CD14-positive monocyte (primary cell): ENCODE measurements at regions not wholly inside any gene's neighbourhood (a gene's known extent, or its start where the extent isn't known, plus 50 kb on each side); places are given as distances from the start of the nearest gene placed in this dataset.

Experiments
- DNase-seq, 3 donors: peaks; one replicate each; pipeline ENCODE4 v3.0.0-alpha.2; 2011 to 2022
- H2AFZ ChIP-seq: 2 replicates; pipeline ENCODE4 v1.6.0; 2012; ENCODE audit warnings: mild to moderate bottlenecking, low read depth, low read length, inconsistent platforms; ENCODE audit not compliant: insufficient read depth, poor library complexity, severe bottlenecking
- H3K27ac ChIP-seq, 2 donors: 1 replicate in 1 of 2; 2 replicates in 1 of 2; pipeline ENCODE4 v1.5.1; 2012 to 2013; ENCODE audit warnings: low read length in 2 of 2, control low read depth in 1 of 2, inconsistent platforms in 1 of 2, low read depth in 1 of 2, mild to moderate bottlenecking in 1 of 2
- H3K27me3 ChIP-seq, 2 donors: one replicate each; pipeline versions ENCODE4 v1.6.0 to v1.6.1; 2011 to 2013; ENCODE audit warnings: low read length in 2 of 2; ENCODE audit not compliant: control insufficient read depth in 2 of 2, insufficient read depth in 2 of 2
- H3K36me3 ChIP-seq, 2 donors: replicated peaks in 1 of 2; 1 replicate in 1 of 2; 2 replicates in 1 of 2; pipeline versions ENCODE4 v1.5.1 to v1.6.1; 2012 to 2013; ENCODE audit warnings: low read length in 2 of 2, control low read depth in 1 of 2, inconsistent platforms in 1 of 2, mild to moderate bottlenecking in 1 of 2; ENCODE audit not compliant: insufficient read depth in 2 of 2, control insufficient read depth in 1 of 2
- H3K4me1 ChIP-seq, 2 donors: 1 replicate in 1 of 2; 2 replicates in 1 of 2; pipeline versions ENCODE4 v1.5.1 to v1.6.1; 2012 to 2013; ENCODE audit warnings: low read length in 2 of 2, control low read depth in 1 of 2, inconsistent platforms in 1 of 2, mild to moderate bottlenecking in 1 of 2, moderate library complexity in 1 of 2; ENCODE audit not compliant: insufficient read depth in 2 of 2, control insufficient read depth in 1 of 2
- H3K4me2 ChIP-seq: replicated peaks from 2 replicates; pipeline ENCODE3; 2012; ENCODE audit warnings: low read length, moderate library complexity, mild to moderate bottlenecking; ENCODE audit not compliant: poor library complexity, severe bottlenecking; ENCODE audit errors: extremely low read depth
- H3K4me3 ChIP-seq, 3 experiments: fragments of 200-600 bp in 1 of 3; sonication (generic) in 1 of 3; replicated peaks in 1 of 3; 1 replicate in 2 of 3; 2 replicates in 1 of 3; pipeline ENCODE4 v1.5.1; 2011 to 2013; ENCODE audit warnings: low read length in 3 of 3, mild to moderate bottlenecking in 3 of 3, control low read depth in 2 of 3, low read depth in 2 of 3, inconsistent platforms in 1 of 3, moderate library complexity in 1 of 3
- H3K79me2 ChIP-seq: 2 replicates; pipeline ENCODE4 v1.6.0; 2012; ENCODE audit warnings: mild to moderate bottlenecking, control low read depth, inconsistent platforms, low read length, moderate library complexity; ENCODE audit not compliant: insufficient read depth
- H3K9ac ChIP-seq: 2 replicates; pipeline ENCODE4 v1.6.0; 2017; ENCODE audit warnings: low read length, mild to moderate bottlenecking; ENCODE audit not compliant: insufficient read depth, poor library complexity, severe bottlenecking
- H3K9me3 ChIP-seq, 2 donors: replicated peaks in 1 of 2; 1 replicate in 1 of 2; 2 replicates in 1 of 2; pipeline versions ENCODE4 v1.5.1 to v1.6.1; 2012 to 2013; ENCODE audit warnings: low read length in 2 of 2, control low read depth in 1 of 2; ENCODE audit not compliant: control insufficient read depth in 1 of 2, insufficient read depth in 1 of 2
- H4K20me1 ChIP-seq: 2 replicates; pipeline ENCODE4 v1.6.0; 2012; ENCODE audit warnings: mild to moderate bottlenecking, low read length, control low read depth, moderate library complexity; ENCODE audit not compliant: insufficient read depth
- H3K27ac Mint-ChIP-seq, 7 donors: one replicate each; pipeline ENCODE4 v1.8.0; 2020; ENCODE audit warnings: mild to moderate bottlenecking in 7 of 7, mixed read lengths in 7 of 7, moderate library complexity in 6 of 7, inconsistent platforms in 2 of 7
- H3K27me3 Mint-ChIP-seq, 3 donors: one replicate each; pipeline ENCODE4 v1.8.0; 2021 to 2022; ENCODE audit warnings: low read depth in 3 of 3, mild to moderate bottlenecking in 3 of 3, mixed read lengths in 3 of 3, moderate library complexity in 3 of 3, inconsistent platforms in 1 of 3
- H3K36me3 Mint-ChIP-seq, 2 donors: one replicate each; pipeline ENCODE4 v1.8.0; 2020; ENCODE audit warnings: mixed read lengths in 2 of 2, inconsistent platforms in 1 of 2, mild to moderate bottlenecking in 1 of 2
- H3K4me1 Mint-ChIP-seq: one replicate; pipeline ENCODE4 v1.8.0; 2020; ENCODE audit warnings: mild to moderate bottlenecking, mixed read lengths
- H3K4me3 Mint-ChIP-seq, 2 donors: one replicate each; pipeline ENCODE4 v1.8.0; 2020; ENCODE audit warnings: mild to moderate bottlenecking in 2 of 2, mixed read lengths in 2 of 2, moderate library complexity in 1 of 2
- H3K9me3 Mint-ChIP-seq, 7 donors: one replicate each; pipeline ENCODE4 v1.8.0; 2020 to 2022; ENCODE audit warnings: mixed read lengths in 7 of 7, mild to moderate bottlenecking in 6 of 7, moderate library complexity in 6 of 7, inconsistent platforms in 2 of 7
- WGBS: methylation state at CpG from one replicate; pipeline ENCODE4 v1.1.5; 2013; ENCODE audit warnings: missing lambda C conversion rate; ENCODE audit not compliant: insufficient coverage; 5-methylcytosine and 5-hydroxymethylcytosine counted together
- intact Hi-C, 2 donors: fragments of 100-400 bp; cut with micrococcal nuclease; formaldehyde crosslinking; loops; one replicate each; pipeline versions ENCODE4 v1.15.0 to v1.15.1; 2023
- TF ChIP-seq, protein P1 (sequence below): fragments of 200-600 bp; IDR thresholded peaks from one replicate; pipeline ENCODE4 v1.8.0; 2022; ENCODE audit warnings: antibody characterized with exemption, mild to moderate bottlenecking

DNA sequence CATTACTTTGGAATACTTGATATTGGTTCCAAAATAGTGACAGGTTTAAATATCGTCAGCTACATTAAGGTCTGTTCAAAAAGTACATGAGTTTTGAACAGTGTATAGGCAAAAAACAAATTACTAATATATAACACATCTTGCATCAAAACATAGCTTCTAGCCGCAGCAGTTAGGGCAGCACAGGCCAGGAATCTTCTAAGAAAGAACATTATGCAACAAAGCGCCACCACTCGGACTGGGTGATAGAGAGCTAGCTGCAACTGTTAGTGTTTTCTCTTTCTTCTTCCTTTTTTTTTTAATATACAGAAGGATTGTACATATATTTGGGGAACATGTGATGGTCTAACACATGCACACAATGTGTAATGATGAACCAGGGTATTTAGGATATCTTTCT is 504.5 kb downstream of the NR2F1-AS1 start:
- Histone ChIP-seq H3K4me2 (no peak overlapping the region), H3K4me3 (no peak overlapping the region), H3K27ac (no peak overlapping the region), H3K4me1 (no peaks in the 10 kb centered on the region), H3K27me3 (no peaks in the 10 kb centered on the region), H3K9ac (no peak overlapping the region), H2AFZ (no peak overlapping the region), H4K20me1 (no peaks in the 10 kb centered on the region), H3K79me2 (no peaks in the 10 kb centered on the region), H3K36me3 (no peaks in the 10 kb centered on the region), H3K9me3 (peaks cover 0 to 4% of the 10 kb centered on the region in 2 donors)
- WGBS: no CpG with 5 or more reads among the region's 4 CpGs
- Mint-ChIP-seq H3K36me3 (no peaks in the 10 kb centered on the region), H3K4me3 (no peak overlapping the region), H3K27me3 (no peaks in the 10 kb centered on the region), H3K4me1 (no peaks in the 10 kb centered on the region), H3K9me3 (peaks cover 0 to 2% (median 0%) of the 10 kb centered on the region in 7 donors), H3K27ac (no peak overlapping the region)
- intact Hi-C loops: no loop called here
- DNase-seq: no peak
- TF ChIP-seq, protein P1, sequence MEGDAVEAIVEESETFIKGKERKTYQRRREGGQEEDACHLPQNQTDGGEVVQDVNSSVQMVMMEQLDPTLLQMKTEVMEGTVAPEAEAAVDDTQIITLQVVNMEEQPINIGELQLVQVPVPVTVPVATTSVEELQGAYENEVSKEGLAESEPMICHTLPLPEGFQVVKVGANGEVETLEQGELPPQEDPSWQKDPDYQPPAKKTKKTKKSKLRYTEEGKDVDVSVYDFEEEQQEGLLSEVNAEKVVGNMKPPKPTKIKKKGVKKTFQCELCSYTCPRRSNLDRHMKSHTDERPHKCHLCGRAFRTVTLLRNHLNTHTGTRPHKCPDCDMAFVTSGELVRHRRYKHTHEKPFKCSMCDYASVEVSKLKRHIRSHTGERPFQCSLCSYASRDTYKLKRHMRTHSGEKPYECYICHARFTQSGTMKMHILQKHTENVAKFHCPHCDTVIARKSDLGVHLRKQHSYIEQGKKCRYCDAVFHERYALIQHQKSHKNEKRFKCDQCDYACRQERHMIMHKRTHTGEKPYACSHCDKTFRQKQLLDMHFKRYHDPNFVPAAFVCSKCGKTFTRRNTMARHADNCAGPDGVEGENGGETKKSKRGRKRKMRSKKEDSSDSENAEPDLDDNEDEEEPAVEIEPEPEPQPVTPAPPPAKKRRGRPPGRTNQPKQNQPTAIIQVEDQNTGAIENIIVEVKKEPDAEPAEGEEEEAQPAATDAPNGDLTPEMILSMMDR: no peak

DNA sequence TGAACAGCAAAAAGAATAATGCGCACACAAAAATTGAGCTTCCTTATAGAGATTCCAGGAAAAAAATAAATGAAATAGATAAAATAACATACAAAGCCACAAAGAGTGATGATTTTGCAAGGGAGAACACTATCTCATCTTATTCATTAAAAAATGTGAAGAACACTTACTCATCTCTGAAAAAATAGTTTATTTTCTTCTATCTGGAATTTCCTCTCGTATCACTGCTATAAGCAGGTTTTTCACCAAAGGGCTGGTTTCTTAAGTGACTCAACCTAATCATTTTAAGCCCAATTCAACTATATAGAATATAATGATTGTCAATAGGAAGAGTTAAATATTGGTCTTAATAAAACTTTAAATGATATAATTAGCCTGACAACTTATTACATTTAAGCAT is 504.9 kb downstream of the NR2F1-AS1 start:
- no peaks in the 10 kb centered on the region for H3K4me1 ChIP-seq
- no peak overlapping the region for H3K27ac ChIP-seq
- no peaks in the 10 kb centered on the region for H3K27me3 ChIP-seq
- no peaks in the 10 kb centered on the region for H3K79me2 ChIP-seq
- TF ChIP-seq, protein P1: no peak
- H3K4me2 ChIP-seq: no peak overlapping the region
- H3K9me3 ChIP-seq: peaks cover 0 to 4% of the 10 kb centered on the region in 2 donors
- no peak for DNase-seq
- no peak overlapping the region for H2AFZ ChIP-seq
- Mint-ChIP-seq H3K9me3 (peaks cover 0 to 2% (median 0%) of the 10 kb centered on the region in 7 donors), H3K4me3 (no peak overlapping the region), H3K36me3 (no peaks in the 10 kb centered on the region), H3K27ac (no peak overlapping the region), H3K27me3 (no peaks in the 10 kb centered on the region), H3K4me1 (no peaks in the 10 kb centered on the region)
- no peaks in the 10 kb centered on the region for H3K36me3 ChIP-seq
- intact Hi-C loops: no loop called here
- no peak overlapping the region for H3K4me3 ChIP-seq
- no CpG with 5 or more reads among the region's 2 CpGs for WGBS
- H3K9ac ChIP-seq: no peak overlapping the region
- no peaks in the 10 kb centered on the region for H4K20me1 ChIP-seq
